Activated B cell treated with CpG ODN at 0.5 μM for 24 hours (primary cell): ENCODE measurements at regions not wholly inside any gene's neighbourhood (a gene's known extent, or its start where the extent isn't known, plus 50 kb on each side); places are given as distances from the start of the nearest gene placed in this dataset.

Experiments
- ATAC-seq: fragments of 200-7000 bp; cut with Tn5 transposase; one replicate; pipeline ENCODE4 v1.10.0; 2021; ENCODE audit warnings: low read depth, mild to moderate bottlenecking, moderate library complexity
- CTCF ChIA-PET: fragments of 350-600 bp; sonication (Branson Sonifier 250); formaldehyde crosslinking; loops from one replicate; lab custom pipeline; 2021; ENCODE audit warnings: antibody characterized with exemption; lab: Charles Lee
- POLR2A ChIA-PET: fragments of 350-600 bp; sonication (Branson Sonifier 250); formaldehyde crosslinking; loops from one replicate; lab custom pipeline; 2021; ENCODE audit warnings: antibody characterized with exemption; lab: Charles Lee
- DNase-seq: peaks from one replicate; pipeline ENCODE4 v3.0.0; 2022
- H3K27ac Mint-ChIP-seq: one replicate; pipeline ENCODE4 v1.8.0; 2020; ENCODE audit warnings: mixed read lengths
- H3K27me3 Mint-ChIP-seq: one replicate; pipeline ENCODE4 v1.8.0; 2021; ENCODE audit warnings: mixed read lengths
- H3K36me3 Mint-ChIP-seq: one replicate; pipeline ENCODE4 v1.8.0; 2021; ENCODE audit warnings: low read depth, mixed read lengths
- H3K4me1 Mint-ChIP-seq: one replicate; pipeline ENCODE4 v1.8.0; 2021; ENCODE audit warnings: mixed read lengths
- H3K4me3 Mint-ChIP-seq: one replicate; pipeline ENCODE4 v1.8.0; 2020; ENCODE audit warnings: mild to moderate bottlenecking, mixed read lengths
- H3K9me3 Mint-ChIP-seq: one replicate; pipeline ENCODE4 v1.8.0; 2020; ENCODE audit warnings: mixed read lengths
- CTCF ChIP-seq: fragments of 200-600 bp; IDR thresholded peaks from one replicate; pipeline ENCODE4 v1.8.0; 2022; ENCODE audit warnings: antibody characterized with exemption, mild to moderate bottlenecking
- intact Hi-C: fragments of 100-400 bp; cut with micrococcal nuclease; formaldehyde crosslinking; loops from one replicate; pipeline ENCODE4 v1.15.1; 2024

- TF ChIP-seq CTCF = no peak
- ATAC-seq (no peak), DNase-seq (no peak)
- intact Hi-C loops = no loop called here
- Mint-ChIP-seq H3K9me3 (no peaks in the 10 kb centered on the region), H3K27me3 (no peaks in the 10 kb centered on the region), H3K4me3 (no peak overlapping the region), H3K36me3 (no peaks in the 10 kb centered on the region), H3K27ac (no peak overlapping the region), H3K4me1 (no peaks in the 10 kb centered on the region)
- ChIA-PET POLR2A (no interaction called here), CTCF (no interaction called here)
These were observed 340.8 kb upstream of the DCBLD2 start for GRCh38 chr3:99242271-99242670.

DNA sequence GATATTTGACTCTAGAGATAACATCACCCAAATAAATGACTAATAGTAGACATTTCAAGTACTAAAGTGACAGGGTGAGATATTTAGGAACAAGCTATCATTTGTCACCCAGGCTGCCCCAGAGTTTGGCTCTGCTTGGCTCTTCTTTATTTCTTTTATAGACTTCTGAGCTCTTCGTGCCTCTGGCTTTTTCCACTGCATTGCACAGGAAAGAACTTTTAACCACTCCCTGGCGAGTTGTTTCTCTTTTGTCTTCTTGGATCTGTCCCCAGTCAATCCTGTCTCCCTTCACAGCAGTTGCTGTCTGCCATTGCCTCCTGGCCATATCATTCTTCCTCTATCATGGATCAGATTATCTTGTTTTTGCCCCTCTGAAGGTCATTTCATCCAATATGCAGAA is 339.2 kb upstream of the DCBLD2 start:
- intact Hi-C loops = no loop called here
- no peak for TF ChIP-seq CTCF
- Mint-ChIP-seq H3K9me3 (peaks cover 5% of the 10 kb centered on the region), H3K27me3 (no peaks in the 10 kb centered on the region), H3K4me3 (no peak overlapping the region), H3K36me3 (no peaks in the 10 kb centered on the region), H3K4me1 (no peaks in the 10 kb centered on the region), H3K27ac (no peak overlapping the region)
- CTCF ChIA-PET = no interaction called here
- DNase-seq = no peak
- POLR2A ChIA-PET = no interaction called here
- ATAC-seq = no peak

GRCh38 chr3:99236576-99236975 is 335.1 kb upstream of the DCBLD2 start:
- intact Hi-C loops = no loop called here
- Mint-ChIP-seq H3K27ac (no peak overlapping the region), H3K4me3 (no peak overlapping the region), H3K36me3 (no peaks in the 10 kb centered on the region), H3K4me1 (no peaks in the 10 kb centered on the region), H3K27me3 (no peaks in the 10 kb centered on the region), H3K9me3 (peaks cover 5% of the 10 kb centered on the region)
- TF ChIP-seq CTCF = no peak
- ChIA-PET CTCF (no interaction called here), POLR2A (no interaction called here)
- DNase-seq (no peak), ATAC-seq (no peak)

GRCh38 chr3:99232696-99233095 is 331.2 kb upstream of the DCBLD2 start:
- Mint-ChIP-seq H3K36me3 (no peaks in the 10 kb centered on the region), H3K9me3 (peaks cover 5% of the 10 kb centered on the region), H3K4me3 (no peak overlapping the region), H3K27ac (no peak overlapping the region), H3K4me1 (no peaks in the 10 kb centered on the region), H3K27me3 (no peaks in the 10 kb centered on the region)
- intact Hi-C loops = no loop called here
- ATAC-seq = no peak
- ChIA-PET POLR2A (no interaction called here), CTCF (no interaction called here)
- no peak for TF ChIP-seq CTCF
- DNase-seq = no peak

DNA sequence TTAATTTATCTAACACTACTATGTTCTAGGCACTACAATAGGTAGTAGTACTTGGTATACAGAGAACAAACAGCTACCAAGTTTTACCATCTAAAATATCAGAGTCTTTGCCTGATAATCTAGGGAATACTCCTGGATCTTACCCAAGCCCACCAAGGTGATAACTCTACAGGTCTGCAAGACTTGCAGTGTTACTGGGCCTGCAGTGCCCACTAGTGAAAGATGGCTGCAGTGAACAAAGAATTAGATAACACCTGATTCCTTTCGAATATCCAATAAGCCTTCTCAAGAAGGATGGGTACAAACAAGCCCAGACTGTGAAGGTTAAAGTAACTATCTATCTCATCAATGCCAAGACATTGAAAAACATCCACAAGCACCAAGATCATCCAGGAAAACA is 317.0 kb upstream of the DCBLD2 start:
- Mint-ChIP-seq H3K27me3 (no peaks in the 10 kb centered on the region), H3K36me3 (no peaks in the 10 kb centered on the region), H3K27ac (no peak overlapping the region), H3K9me3 (peaks cover 7% of the 10 kb centered on the region), H3K4me3 (no peak overlapping the region), H3K4me1 (no peaks in the 10 kb centered on the region)
- no peak for TF ChIP-seq CTCF
- ChIA-PET POLR2A (no interaction called here), CTCF (no interaction called here)
- ATAC-seq (no peak), DNase-seq (no peak)
- intact Hi-C loops = no loop called here
